NCI-H345 treated with DMSO at 0.1 percent for 48 hours (cell line): ENCODE measurements at regions not wholly inside any gene's neighbourhood (a gene's known extent, or its start where the extent isn't known, plus 50 kb on each side); places are given as distances from the start of the nearest gene placed in this dataset.

ENCODE experiments used
- DNase-seq: peaks from one replicate; lab custom pipeline; 2025; ENCODE audit not compliant: unreplicated experiment; lab: John Stamatoyannopoulos, UW

GRCh38 chr5:54721951-54722654 is 204.5 kb downstream of the SNX18 start:
- no peak for DNase-seq

GRCh38 chr5:54721116-54721515 is 203.6 kb downstream of the SNX18 start:
- DNase-seq = no peak

GRCh38 chr5:54720341-54720740 is 202.8 kb downstream of the SNX18 start:
- no peak for DNase-seq

- DNase-seq = no peak
Measured at GRCh38 chr5:54719384-54720283, 202.1 kb downstream of the SNX18 start.

GRCh38 chr5:54718656-54719055 is 201.1 kb downstream of the SNX18 start:
- DNase-seq = no peak

GRCh38 chr5:54717870-54718269 is 200.3 kb downstream of the SNX18 start:
- no peak for DNase-seq

GRCh38 chr5:54717459-54717858 is 199.9 kb downstream of the SNX18 start:
- no peak for DNase-seq

GRCh38 chr5:54713923-54714581 is 196.5 kb downstream of the SNX18 start:
- no peak for DNase-seq

- no peak for DNase-seq
Measured at GRCh38 chr5:54709096-54709495, 191.5 kb downstream of the SNX18 start.

GRCh38 chr5:54707841-54708240 is 190.3 kb downstream of the SNX18 start:
- no peak for DNase-seq

- DNase-seq = no peak
Measured at GRCh38 chr5:54705994-54706653, 188.6 kb downstream of the SNX18 start.

- no peak for DNase-seq
Measured at GRCh38 chr5:54704825-54705224, 187.3 kb downstream of the SNX18 start.

- no peak for DNase-seq
Measured at GRCh38 chr5:54704333-54704732, 186.8 kb downstream of the SNX18 start.

- no peak for DNase-seq
Measured at GRCh38 chr5:54703565-54704255, 186.2 kb downstream of the SNX18 start.

- DNase-seq = no peak
Measured at GRCh38 chr5:54703133-54703532, 185.6 kb downstream of the SNX18 start.

GRCh38 chr5:54702470-54702869 is 184.9 kb downstream of the SNX18 start:
- no peak for DNase-seq

GRCh38 chr5:54700986-54701578 is 183.5 kb downstream of the SNX18 start:
- no peak for DNase-seq

GRCh38 chr5:54696931-54697330 is 179.4 kb downstream of the SNX18 start:
- DNase-seq = no peak

- DNase-seq = no peak
Measured at GRCh38 chr5:54696346-54696745, 178.8 kb downstream of the SNX18 start.
